HG03135 (cell line): ENCODE measurements at regions not wholly inside any gene's neighbourhood (a gene's known extent, or its start where the extent isn't known, plus 50 kb on each side); places are given as distances from the start of the nearest gene placed in this dataset.
"Not testable (repeated sequence)": the region's sequence is repeated elsewhere in the genome, so short reads cannot be mapped to it uniquely, and the experiment has no call there.

ENCODE experiments used
- ATAC-seq: cut with Tn5 transposase; IDR thresholded peaks from one replicate; pipeline ENCODE4 v1.9.1; 2021; ENCODE audit warnings: mild to moderate bottlenecking, moderate library complexity; ENCODE audit not compliant: unreplicated experiment

DNA sequence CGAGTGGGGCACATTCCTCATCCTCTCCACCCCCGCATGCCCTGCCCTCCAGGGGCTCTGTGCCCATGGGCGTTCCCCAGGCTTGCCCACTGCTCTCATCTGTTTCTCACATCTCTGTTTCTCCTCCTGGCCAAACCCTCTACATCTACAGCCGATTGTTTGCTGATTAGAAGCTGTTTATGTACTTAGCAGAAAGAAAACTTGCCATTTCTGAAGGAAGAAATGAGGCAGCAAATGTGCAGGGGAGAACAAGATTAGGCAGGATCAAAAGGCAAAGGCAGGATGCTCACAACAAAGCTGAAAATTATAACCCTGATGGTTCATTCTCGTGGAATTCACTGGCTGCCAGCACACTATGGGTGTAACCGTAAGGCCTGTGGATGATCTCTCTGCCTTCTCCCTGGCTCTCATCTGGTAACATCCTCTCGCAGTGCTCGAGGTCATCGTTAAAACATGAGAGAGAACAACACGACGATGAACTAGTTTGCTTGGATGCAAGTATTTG lies 111.6 kb upstream of the KLF14 start:
- ATAC-seq = no peak

GRCh38 chr7:130849604-130850003 lies 115.6 kb upstream of the KLF14 start:
- no peak for ATAC-seq

DNA sequence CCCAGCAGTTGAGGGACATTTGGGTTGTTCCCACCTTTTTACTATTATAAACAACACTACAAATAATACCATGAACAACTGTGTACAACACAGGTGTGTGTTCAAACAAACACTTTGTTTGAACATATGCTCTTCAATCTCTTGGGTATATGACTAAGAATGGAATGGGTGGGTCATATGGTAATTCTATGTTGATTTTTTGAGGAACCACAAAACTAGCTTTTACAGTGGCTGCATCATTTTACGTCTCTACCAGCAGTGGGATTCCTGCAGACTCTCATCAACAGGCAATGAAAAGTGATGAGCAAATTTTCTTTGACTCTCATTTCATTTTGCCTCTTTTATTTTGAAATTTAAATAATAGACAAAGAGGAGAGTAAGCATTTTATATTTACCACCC lies 116.9 kb upstream of the KLF14 start:
- no peak for ATAC-seq

DNA sequence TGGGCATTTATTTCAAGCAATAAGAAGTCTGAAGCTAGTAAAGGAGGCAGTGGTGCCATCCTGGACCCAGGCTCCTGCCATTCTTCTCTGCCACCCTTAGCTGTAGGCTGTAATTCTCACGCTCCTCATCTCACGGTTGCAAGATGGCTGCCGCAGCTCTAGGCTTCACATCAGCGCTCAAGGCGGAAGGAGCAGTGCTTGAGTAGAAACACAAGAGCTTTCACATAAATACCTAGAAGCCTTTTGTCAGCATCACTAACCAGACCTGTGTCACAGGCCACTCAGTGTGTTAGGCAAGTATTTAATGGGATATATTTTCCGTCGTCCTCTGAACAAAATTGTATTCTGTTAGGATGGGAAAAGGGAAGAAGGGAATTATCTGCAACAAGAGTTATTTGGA lies 118.9 kb upstream of the KLF14 start:
- no peak for ATAC-seq

GRCh38 chr7:130853503-130854279 lies 119.7 kb upstream of the KLF14 start:
- no peak for ATAC-seq

- ATAC-seq = no peak
Measured at GRCh38 chr7:130854481-130854880, 120.5 kb upstream of the KLF14 start.

GRCh38 chr7:130856866-130857265 lies 122.9 kb upstream of the KLF14 start:
- no peak for ATAC-seq

- ATAC-seq = not testable (repeated sequence)
Measured at GRCh38 chr7:130860832-130861231, 126.8 kb upstream of the KLF14 start.

DNA sequence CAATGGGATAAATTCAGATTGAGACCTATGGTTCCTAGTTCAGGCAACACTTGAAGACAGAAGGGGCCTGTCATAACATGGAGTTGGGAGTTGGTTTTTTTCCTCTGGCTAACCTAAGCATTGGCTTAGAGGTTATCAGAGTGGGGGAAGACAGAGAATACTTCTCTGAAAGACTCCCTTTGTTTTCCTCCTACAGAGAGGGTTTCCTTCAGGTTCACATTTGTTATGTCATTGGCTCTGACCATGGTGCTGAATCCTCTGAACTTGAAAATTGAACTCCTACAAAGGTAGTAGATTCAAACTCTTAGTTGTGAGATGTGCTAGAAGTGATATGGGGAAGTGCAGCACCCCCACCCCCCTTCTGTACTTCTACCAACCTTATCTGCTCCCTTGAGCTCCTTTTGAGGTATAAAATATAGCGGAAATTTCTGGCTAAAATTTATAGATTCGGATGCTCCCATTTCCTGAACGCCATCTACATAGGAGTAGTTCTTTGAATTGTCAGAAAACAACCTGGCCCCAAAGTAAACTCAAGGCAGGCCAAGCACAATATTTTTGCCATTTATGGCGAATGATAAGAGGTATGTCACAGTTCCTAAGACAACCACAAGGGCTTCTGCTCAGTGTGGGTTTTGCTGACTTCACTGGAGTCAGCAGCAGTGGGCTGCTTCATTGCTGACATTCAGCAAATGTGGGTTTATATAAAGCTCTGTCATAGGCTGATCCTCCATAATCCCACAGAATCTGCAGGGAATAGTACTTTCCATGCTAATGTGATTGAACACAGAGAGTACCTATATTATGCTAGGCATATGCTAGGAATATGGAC lies 131.6 kb upstream of the KLF14 start:
- no peak for ATAC-seq

DNA sequence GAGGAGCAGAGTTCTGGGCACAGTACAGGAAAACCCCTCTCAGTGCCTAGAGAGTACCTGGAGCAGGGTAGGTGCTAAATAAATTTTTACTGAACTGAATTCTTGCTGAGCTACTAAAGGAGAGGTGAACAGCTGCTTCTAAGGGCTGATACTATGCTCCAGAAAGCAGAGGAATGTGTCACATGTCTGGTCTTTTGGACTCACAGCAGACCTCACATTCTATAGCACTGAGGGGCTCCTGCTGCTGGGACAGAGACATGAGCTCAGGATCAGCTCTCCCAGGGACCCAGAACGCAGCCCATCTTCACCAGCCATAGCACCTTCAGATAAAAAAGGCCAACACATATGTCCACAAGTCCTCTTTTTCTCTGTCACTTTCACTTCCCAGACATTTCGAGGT lies 133.0 kb upstream of the KLF14 start:
- ATAC-seq = no peak

DNA sequence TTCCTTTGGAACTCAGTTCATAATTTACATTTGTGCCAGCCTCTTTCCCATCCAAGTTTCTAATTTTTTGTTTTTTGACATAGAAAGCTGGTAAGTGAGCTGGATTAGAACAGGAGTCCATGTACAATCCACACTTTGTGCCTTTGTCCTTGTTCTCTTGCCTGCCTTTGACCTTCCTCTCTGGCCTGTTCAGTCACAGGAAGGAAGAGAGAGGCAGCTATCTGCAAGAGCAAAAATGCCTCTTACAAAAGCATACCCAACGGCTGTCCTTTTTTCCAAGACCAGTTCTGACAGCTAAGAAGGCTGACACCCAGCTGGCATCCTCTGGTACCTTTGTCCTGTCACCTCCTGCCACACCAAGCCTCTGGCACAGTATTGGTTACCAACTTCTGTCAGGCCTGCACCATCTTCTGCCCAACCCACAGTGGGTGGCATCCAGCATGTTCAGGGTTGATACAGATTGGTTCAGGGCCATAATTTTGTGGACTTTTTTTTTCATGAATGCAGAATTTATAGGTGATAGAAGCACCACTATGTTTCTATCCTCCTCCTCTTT lies 133.7 kb upstream of the KLF14 start:
- no peak for ATAC-seq

GRCh38 chr7:130868139-130868538 lies 134.1 kb upstream of the KLF14 start:
- no peak for ATAC-seq

DNA sequence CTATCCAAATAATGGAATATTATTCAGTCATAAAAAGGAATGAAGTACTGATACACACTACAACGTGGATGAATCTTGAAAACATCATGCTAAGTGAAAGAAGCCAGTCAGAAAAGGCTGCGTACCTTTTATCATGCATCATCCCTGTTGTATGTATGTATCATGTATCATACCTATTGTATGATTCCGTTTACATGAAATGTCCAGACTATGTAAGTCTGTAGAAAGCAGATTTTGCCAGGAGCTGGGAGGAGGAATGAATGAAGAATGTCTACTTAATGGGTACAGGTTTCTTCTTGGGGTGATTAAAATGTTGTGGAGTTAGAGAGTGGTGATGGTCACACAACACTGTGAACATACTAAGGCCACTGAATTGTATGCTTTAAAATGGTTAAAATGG lies 135.9 kb upstream of the KLF14 start:
- no peak for ATAC-seq

DNA sequence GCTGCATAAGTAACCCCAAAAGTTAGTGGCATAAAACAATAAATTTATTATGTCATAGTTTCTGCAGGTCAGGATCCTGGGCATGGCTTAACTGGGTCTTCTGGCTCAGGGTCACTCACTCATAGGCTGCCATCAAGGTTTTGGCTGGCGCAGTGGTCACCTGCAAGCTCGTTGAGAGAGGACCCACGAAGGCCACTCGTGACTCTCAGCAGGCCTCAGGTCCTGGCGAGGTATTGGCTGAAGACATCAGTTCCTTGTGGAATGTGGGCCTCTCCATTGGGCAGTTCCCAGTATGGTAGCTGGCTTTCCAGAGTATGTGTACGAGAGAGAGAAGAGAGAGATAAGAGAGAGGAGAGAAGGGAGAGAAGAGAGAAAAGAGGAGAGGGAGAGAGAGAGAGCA lies 138.3 kb upstream of the KLF14 start:
- ATAC-seq = no peak

- ATAC-seq = no peak
Measured at GRCh38 chr7:130872756-130873448, 138.9 kb upstream of the KLF14 start.

DNA sequence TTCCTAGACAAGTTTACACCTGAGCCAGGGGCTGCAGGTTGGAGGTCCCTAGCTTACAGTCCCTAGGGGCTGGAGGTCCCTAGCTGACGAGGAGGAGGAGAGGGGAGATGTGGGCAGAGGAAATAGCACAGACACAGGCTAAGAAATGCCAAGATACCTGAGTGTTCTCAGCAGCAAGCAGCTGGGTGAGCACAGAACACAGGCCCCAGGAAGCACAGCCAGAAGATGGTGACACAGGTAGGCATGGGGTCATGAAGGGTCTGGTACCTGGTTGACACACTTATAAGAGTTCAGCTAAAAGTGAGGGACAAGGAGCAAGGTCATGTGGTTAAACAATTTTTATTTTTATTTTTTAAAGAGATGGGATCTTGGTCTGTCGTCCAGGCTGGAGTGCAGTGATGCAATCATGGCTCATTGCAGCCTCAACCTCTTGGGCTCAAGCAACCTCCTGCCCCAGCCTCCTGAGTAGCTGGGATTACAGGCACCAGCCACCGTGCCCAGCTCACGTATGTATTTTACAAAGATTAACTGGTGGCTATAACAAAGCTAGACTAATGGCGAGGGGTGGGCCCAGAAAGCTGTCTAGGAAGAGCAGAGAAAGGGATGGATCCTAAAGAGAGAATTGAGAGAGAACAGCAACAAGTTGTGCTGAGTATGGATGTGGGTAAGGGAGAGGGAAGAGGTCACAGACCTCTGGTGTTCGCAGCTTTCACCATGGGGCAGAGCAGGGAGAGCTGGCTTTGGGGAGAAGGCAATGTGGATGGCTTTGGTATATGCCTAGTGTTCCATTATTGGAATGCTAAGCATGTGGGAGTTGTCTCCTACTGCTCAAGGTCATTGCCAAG lies 140.3 kb upstream of the KLF14 start:
- ATAC-seq = no peak

DNA sequence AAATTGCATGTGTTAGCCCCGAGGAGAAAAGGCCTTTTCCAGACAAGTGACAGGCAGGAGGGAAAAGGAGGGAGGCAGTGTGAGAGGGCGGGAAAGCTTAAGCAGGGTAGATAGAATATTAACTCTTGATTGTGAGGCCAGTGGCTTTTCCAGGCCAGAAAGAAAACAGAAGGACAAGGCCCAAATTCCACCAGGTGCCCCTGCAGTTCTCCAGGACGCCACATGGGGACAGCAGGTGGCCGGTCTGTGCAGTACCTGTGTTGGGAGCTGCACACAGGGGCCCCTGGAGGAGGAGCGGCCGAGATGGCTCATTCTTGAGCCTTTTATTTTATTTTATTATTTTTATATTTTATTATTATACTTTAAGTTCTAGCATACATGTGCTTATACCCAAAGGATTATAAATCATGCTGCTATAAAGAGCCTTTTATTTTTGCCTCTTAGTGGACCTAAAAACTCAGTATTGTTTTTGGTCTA lies 141.3 kb upstream of the KLF14 start:
- no peak for ATAC-seq

- no peak for ATAC-seq
Measured at GRCh38 chr7:130875901-130876300, 141.9 kb upstream of the KLF14 start.

DNA sequence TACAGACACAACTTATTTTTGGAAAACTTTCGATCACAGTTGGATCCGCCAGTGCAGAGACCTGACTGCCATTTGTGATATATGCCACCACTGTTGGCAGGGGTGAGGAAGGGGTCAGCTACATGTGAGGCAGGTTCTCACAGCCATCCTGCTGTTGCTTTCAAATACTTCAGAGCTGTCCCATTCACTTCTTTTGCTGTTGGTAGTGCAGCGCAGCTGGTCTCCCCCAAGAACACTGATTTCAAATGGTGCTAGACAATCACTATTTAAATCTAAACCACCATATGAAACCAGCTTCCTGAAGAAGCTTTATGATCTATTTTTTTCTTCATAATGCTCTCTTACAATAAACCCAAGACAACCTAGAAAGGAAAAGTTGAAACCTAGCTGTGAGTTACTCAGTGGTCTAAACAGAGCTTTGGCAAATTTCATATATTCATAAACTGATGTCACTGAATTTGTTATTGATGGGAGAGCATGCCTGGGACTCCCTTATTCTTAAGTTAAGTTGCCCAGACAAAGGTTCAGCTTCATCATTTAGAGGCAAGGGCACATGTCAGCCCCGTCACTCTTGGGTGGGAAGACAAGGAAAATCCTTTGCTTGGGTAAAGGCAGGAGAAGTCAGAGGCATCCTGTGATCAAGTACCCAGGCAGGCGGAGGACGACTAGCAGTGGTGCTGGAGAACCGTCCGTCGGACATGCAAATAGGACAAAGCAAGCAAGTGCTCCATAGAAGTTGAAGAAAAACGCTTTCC lies 143.4 kb upstream of the KLF14 start:
- no peak for ATAC-seq

DNA sequence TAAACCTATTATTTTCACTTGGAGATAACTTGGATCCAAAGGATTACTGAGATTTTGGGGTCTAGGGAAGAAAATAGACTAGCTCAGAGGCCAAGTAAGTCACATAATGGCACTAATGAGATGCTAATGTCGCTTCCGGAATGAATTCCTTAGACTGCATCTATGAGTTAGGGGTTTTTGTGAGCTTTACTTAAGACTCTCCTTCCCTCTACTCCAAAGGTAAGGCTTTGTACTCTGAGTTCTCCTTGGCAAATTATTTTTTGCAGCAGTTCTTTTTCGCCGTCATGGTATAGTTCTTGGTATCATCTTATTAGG lies 143.9 kb upstream of the KLF14 start:
- no peak for ATAC-seq
